IPS-11a (cell line): ENCODE measurements at regions not wholly inside any gene's neighbourhood (a gene's known extent, or its start where the extent isn't known, plus 50 kb on each side); places are given as distances from the start of the nearest gene placed in this dataset.
"Not testable (repeated sequence)": the region's sequence is repeated elsewhere in the genome, so short reads cannot be mapped to it uniquely, and the experiment has no call there.

Experiments
- H3K4me3 ChIP-seq: one replicate; pipeline ENCODE4 v1.5.1; 2013; ENCODE audit warnings: low read depth, low read length, control low read depth

GRCh38 chr13:55160867-55161266, 1979.9 kb upstream of the PRR20A start:
- no peak overlapping the region for H3K4me3 ChIP-seq

GRCh38 chr13:55178582-55178981, 1962.1 kb upstream of the PRR20A start:
- not testable (repeated sequence) for H3K4me3 ChIP-seq

DNA sequence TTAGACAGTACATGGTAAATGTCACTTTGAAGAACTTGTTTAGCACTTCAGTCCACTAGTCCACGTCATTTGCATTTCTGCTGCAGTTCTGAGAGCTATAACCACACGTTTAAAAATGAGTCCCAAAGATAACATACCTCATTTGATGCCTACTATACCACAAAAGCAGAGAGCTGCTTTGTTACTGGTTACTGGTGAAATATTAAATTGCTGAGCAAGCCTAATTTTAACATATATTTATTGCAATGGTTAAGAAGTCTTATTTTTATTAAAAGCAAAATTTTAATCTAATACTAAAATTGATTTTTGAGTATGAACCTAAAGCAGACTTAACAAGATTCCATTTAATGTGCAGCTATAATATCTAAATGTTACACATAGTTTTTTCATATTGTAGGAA, 1949.7 kb upstream of the PRR20A start:
- H3K4me3 ChIP-seq: no peak overlapping the region

GRCh38 chr13:55199134-55199533, 1941.6 kb upstream of the PRR20A start:
- H3K4me3 ChIP-seq: no peak overlapping the region

- H3K4me3 ChIP-seq: no peak overlapping the region
Observed at GRCh38 chr13:55214841-55215345, 1925.8 kb upstream of the PRR20A start.

DNA sequence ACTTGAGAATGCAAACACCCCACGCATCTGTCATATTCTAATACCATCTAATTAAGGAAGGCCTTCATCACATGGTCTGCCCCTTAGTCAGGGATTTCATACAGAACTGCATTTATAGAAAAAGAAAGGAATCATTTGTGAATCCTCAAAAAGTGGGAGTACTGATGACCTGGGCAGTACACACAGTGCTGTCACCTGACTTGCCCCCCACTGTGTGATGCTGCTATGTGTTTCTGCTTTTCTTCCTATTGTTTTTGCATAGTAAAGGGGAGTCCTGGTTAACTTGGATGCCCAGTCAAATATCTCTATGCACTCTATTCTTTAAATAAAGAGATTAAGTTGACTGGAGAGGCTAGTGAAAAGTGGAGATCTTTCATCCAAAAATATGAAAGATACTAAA, 1921.2 kb upstream of the PRR20A start:
- H3K4me3 ChIP-seq: no peak overlapping the region

GRCh38 chr13:55229906-55230569, 1910.7 kb upstream of the PRR20A start:
- no peak overlapping the region for H3K4me3 ChIP-seq

DNA sequence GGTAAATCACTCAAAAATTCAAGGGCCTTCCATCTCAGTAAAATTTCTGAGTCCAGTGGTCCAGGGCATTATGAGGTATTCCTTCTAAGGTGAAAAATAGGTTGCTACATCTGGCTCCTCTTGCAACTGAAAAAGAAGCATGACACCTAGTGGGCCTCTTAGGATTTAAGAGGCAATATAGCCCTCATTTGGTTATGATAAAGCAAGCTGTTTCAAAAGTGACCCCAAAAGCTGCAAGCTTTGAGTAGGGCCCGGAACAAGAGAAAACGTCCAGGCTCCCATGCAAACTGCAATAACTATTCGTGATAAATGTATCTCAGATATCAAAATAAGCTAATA, 1910.2 kb upstream of the PRR20A start:
- H3K4me3 ChIP-seq: no peak overlapping the region

GRCh38 chr13:55234311-55234710, 1906.4 kb upstream of the PRR20A start:
- H3K4me3 ChIP-seq: no peak overlapping the region

DNA sequence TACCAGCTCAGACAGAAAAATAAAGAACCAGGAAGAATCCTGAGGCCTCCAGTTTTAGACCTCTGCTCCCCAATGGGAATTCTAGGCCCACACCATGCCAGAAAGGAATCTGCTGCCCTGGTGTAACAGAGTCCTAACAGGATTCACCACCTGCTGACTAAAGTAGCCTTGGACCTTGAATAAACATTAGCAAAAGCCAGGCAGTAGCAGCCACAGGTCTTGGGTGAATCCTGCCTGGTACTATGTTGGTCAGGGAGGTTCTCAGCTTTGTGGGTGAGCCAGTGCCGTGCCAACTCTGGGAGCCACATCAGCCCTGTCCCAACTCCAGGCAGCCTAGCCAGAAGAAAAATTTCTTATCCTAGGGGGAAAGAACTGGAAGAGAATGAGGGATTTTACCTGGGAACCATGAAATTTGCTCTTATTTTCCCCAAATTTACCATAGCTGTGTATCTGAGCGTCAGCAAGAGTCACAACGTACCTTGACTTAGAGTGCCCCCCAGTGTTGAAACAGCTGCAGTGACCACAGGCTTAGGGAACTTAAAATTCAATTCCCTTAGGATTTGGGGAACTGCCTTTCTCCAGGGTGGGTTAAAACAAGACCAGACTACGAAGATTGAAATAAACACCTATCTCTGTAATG, 1895.6 kb upstream of the PRR20A start:
- no peak overlapping the region for H3K4me3 ChIP-seq

DNA sequence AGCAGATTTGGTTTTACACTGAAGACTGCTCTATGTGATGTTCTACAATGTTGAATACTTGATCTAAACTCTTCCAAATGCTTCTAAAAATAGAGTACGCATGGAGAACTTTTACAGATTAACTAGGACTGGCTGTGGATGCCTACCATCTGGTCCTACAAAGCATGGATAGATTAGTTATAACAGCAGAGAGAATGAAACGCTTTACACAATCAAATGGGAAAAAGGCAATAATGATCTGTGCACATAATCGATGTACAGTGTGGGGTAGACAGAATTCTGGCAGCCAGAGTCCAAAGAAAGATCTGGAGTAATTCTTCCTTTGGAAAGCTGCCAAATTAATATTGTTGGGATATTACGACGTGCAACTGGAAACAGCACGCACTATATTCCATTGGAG, 1885.5 kb upstream of the PRR20A start:
- H3K4me3 ChIP-seq: no peak overlapping the region

GRCh38 chr13:55263045-55263444, 1877.7 kb upstream of the PRR20A start:
- no peak overlapping the region for H3K4me3 ChIP-seq

GRCh38 chr13:55266644-55267043, 1874.1 kb upstream of the PRR20A start:
- no peak overlapping the region for H3K4me3 ChIP-seq

GRCh38 chr13:55298201-55298600, 1842.5 kb upstream of the PRR20A start:
- H3K4me3 ChIP-seq: no peak overlapping the region

- H3K4me3 ChIP-seq: no peak overlapping the region
Observed at GRCh38 chr13:55302568-55302967, 1838.2 kb upstream of the PRR20A start.

GRCh38 chr13:55307909-55308308, 1832.8 kb upstream of the PRR20A start:
- H3K4me3 ChIP-seq: no peak overlapping the region

DNA sequence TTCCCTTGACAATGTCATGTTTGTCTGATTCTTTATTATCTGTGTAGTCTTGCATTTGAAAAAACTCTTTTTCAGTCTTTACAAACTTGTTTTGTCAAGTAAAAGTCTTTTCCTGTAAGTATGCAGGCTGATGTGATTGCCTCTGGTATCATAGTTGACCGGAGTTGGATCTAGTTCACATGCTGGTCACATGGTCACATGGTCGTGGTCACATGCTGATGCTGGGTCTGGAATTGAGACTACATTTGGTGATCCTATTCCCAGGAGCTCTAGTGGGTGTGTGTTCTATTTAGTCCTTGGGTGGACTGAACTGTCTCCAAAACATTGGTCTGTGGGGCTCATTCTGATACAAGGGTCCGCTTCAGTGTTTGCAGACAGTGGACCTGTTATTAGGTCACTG, 1798.8 kb upstream of the PRR20A start:
- no peak overlapping the region for H3K4me3 ChIP-seq

DNA sequence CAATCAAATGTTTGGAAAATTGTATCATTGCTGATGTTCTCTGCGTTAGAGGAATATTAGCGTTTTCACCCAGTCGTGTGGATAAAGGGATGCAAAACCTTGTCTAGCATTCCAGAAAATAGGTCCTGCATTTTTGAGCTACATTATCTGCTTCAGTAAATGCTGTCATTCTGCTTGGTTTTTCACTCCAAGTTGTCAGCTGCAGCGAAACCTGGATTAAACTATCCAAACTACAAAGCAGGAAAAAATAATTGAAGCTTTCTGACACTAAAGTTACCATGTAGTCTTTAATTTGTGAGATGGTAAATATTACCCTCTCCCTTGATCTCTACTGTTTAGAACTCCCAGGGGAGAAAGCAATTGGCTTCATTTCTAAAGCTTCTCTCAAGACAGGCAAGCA, 1795.5 kb upstream of the PRR20A start:
- H3K4me3 ChIP-seq: no peak overlapping the region

GRCh38 chr13:55347528-55347927, 1793.2 kb upstream of the PRR20A start:
- H3K4me3 ChIP-seq: no peak overlapping the region

GRCh38 chr13:55359067-55359466, 1781.7 kb upstream of the PRR20A start:
- H3K4me3 ChIP-seq: no peak overlapping the region

GRCh38 chr13:55361141-55361540, 1779.6 kb upstream of the PRR20A start:
- no peak overlapping the region for H3K4me3 ChIP-seq

- H3K4me3 ChIP-seq: no peak overlapping the region
Observed at GRCh38 chr13:55366676-55367075, 1774.0 kb upstream of the PRR20A start.

DNA sequence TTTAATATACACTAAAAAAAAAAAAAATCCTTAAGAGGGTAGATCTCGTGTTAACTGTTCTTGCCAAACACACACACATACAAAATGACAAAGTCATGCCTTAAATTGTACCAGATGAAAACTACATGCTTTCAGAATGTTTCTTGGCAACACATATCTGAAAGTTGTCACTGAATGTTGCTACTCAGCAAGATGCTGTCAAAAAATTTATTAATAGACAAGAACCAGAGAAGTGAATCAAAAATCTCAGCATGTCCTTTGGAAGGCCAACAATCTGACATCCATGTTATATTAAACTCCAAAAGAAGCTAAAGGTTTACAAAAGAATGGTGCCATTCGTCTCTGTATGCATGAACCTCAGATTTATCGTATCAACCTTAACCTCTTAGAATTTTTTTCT, 1746.2 kb upstream of the PRR20A start:
- H3K4me3 ChIP-seq: no peak overlapping the region
